HG03520 (cell line): ENCODE measurements at regions not wholly inside any gene's neighbourhood (a gene's known extent, or its start where the extent isn't known, plus 50 kb on each side); places are given as distances from the start of the nearest gene placed in this dataset.
A peak's percentile ranks its signal among the peaks of the same experiment; 100 is the strongest.

Source experiments
- ATAC-seq: cut with Tn5 transposase; IDR thresholded peaks from one replicate; pipeline ENCODE4 v1.9.1; 2021; ENCODE audit warnings: mild to moderate bottlenecking, moderate library complexity; ENCODE audit not compliant: unreplicated experiment

- no peak for ATAC-seq
Observed at GRCh38 chr11:97109078-97109477, 719.3 kb downstream of the JRKL start.

- no peak for ATAC-seq
Observed at GRCh38 chr11:97110376-97110775, 720.6 kb downstream of the JRKL start.

DNA sequence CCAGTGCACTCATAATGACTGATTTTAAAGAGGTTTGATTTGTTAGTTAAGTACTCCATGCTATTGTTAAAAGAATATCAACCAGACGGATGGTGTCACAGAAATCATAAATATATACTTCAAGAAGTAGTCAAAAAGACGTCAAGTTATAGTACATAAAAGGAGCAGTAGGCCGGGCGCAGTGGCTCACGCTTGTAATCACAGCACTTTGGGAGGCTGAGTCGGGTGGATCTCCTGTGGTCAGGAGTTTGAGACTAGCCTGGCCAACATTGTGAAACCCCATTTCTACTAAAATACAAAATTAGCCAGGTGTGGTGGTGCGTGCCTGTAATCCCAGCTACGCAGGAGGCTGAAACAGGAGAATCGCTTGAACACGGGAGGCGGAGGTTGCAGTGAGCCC, 721.7 kb downstream of the JRKL start:
- no peak for ATAC-seq

DNA sequence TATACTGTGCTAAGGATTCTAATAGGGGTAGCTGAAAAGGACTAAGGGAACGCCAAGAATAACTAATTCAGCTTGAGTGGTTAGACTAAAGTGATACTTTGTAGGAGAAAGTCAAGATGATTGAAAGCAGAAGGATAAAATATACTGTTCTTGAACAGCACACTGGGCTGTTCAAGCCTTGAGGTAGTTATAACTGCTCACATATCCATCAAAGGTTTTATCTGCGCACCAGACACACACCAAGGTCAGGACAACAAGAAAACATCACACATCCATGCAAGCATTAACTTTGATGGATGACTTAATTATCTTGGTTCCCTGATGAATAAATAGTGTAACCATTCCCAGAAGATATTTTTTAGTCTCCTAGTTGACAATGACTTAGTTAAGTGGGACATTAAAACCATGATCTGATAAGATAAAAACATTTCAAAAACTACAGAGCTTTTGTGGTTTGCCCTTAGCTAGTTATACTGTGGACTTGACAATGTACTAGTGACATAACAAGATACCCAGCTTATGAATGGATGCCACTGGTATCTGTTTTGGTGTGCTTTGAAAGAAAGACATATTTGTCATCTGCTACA, 728.9 kb downstream of the JRKL start:
- no peak for ATAC-seq

- no peak for ATAC-seq
Observed at GRCh38 chr11:97123237-97123636, 733.4 kb downstream of the JRKL start.

DNA sequence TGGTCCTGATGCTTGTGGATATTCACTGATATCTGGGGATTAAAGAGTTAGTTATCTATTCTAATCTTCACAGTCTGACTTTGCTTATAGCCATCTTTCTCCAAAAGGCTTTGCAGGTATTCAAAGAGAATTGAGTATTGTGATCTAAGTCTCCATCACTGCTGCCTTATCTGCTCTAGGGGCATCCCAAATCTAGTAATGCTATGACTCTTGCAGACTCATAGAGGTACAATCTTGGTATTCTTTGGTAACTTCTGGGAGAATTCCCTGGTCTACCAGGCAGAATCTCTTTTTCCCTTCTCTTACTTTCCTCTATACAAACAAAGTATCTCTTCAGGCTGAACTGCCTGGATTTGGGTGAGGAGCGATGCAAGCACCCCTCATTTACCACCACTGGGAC, 746.3 kb downstream of the JRKL start:
- ATAC-seq, result no peak

GRCh38 chr11:97140885-97141494, 751.2 kb downstream of the JRKL start:
- peak; percentile 53 for ATAC-seq

GRCh38 chr11:97143463-97143862, 753.6 kb downstream of the JRKL start:
- no peak for ATAC-seq

DNA sequence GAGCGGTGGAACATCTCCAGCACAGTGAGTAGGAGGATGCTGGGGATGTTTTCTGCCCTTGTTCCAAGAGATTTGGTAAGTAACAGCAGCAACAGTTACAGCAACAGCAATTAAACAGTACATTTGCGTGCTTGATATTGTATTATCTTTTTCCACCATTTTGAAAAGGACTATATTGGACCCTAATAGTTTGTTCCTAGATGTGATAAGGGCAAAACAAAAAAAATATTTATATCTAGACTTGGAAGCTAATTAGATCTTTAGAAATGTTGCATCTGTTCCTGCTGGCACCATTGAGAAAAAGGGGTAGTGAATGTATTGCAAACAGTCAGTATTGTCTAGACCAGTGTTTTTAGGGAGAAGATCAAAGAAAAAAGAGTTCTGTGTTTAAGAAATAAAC, 759.9 kb downstream of the JRKL start:
- ATAC-seq, result no peak

DNA sequence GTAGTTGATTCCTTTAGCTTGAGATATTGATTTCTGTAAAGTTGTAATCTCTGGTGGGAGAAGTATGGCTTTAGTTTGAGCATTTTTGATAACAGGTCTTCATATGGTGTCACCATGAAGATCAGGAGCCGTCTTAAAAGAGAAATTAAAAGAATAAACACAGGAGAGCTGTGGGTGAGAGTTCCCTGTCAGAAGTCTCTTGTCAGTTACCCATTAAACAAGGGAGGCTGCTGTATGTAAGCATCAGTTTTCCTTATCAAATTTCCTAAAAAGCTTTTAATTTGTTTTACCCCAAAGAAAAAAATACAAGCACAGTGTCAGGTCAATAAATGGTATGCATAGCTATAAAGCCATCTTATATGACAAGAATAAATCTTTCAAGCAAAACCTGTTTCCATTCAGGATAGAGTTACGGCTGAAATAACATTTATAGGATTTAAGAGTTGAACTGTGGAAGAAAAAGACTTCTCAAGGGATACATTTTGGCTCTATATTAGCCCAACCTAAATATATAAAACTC, 767.5 kb downstream of the JRKL start:
- ATAC-seq, result no peak

DNA sequence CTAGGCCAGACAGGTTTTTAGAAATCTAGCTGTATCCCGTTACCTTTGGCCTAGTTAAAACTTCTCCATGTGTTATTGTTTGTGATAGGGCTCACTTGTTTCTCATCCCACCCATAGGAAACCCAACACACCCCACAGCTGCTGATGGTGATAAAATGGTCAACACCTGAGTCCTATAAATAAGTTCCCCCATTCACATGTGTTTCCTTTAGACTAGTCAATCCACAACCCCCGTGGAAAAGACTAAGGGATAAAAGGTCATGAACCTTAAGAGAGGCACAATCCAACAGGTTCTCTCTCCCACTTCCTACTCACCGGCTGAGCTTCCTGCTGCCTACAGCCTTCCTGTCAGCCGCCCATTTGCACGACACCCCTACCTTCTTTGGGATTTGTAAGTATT, 768.4 kb downstream of the JRKL start:
- no peak for ATAC-seq

DNA sequence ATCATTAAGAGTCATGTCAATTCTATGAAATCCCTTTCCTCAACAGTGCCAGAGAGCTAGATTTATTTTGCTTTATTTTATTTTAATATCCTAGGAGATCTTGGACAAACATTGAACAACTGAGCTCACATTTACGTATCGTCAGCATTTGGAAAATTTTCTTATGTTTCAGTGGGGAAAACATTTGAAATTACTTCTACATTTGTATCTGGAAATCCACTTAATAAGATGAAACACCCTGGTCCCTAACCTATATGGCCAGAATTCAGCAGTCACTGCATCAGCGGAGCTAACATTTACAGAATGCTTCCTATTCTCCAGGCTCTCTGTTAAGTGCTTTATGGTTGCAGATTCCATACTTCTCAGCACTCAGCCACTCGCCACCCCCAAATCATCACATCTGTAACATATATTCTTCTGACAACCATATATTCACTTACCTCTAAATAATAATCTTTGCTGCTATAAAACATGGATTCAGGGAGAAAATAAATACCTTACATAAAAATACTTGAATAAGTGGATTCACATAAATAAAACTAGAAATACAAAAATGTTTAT, 773.9 kb downstream of the JRKL start:
- ATAC-seq, result no peak

- ATAC-seq, result no peak
Observed at GRCh38 chr11:97201743-97202612, 812.2 kb downstream of the JRKL start.

DNA sequence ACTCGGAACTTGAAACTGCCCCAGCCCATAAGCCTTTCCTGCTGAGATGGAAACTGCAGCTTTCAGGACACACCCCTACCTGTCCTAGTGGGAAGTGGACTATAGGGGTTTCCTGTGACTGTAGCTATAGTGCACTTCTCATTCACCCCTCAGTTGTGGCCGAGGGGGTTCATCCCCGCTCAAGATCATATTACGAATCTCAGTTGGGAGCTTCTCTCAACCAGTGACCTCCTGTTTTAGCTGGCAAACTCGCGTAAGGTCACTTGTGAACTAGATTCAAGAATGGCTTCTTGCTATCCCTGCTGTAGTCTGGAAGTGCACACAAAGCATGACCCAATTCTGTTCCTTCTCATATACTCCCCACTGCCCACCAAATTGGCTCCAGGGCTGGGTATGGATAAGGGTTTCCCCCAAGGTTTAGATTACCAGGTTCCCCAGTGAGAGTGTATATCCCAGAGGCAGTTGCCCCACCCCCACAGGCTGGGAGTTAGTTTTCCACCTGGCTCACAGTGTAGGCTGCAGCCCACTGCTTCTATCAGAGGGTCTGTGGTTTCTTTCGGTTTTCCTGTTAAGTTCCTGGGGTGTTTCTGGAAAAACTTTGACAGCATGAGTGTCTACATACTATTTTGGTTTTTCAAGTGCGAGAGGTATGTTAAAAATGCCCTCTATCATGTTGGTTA, 812.9 kb downstream of the JRKL start:
- no peak for ATAC-seq

- ATAC-seq, result no peak
Observed at GRCh38 chr11:97218011-97218410, 828.2 kb downstream of the JRKL start.

- no peak for ATAC-seq
Observed at GRCh38 chr11:97223647-97224046, 833.8 kb downstream of the JRKL start.

- no peak for ATAC-seq
Observed at GRCh38 chr11:97224396-97224795, 834.6 kb downstream of the JRKL start.

- ATAC-seq, result no peak
Observed at GRCh38 chr11:97225794-97226193, 836.0 kb downstream of the JRKL start.

DNA sequence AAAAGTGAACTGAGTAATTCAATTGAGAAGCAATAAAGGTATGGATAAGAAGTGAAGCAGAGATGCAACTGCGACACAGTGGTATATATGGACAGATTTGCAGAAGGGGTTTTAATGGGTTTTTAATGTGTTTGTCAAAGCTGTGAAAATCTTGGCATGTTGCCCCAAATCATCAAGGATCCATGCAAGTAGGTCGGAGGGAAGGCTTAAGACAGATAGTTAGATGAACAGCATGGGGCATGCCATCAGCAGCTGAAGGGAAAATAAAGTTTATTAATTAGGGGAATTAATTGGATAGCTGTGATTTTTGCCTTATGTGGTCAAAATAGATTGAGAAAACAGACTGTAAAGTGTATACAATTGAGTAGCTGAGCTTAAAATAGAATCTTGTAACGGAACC, 840.1 kb downstream of the JRKL start:
- ATAC-seq, result no peak

DNA sequence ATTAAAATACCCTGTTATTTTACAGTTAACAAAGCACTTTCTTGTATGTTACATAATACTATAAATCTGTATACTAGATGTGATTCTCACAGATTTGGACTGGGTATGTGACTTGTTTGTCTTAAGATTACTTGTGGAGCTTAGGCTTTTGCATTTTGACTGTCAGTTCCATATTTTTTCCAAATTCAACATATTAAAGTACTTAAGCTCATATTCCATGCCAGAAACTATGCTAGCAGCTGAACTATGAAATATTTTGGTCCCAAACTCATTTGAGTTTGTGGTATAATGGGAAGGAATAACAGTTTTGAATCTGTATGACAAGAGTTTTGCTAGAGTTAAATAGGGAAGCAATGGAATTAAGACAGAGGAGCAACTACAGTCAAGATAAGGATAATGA, 841.4 kb downstream of the JRKL start:
- ATAC-seq, result no peak

- no peak for ATAC-seq
Observed at GRCh38 chr11:97234016-97234415, 844.2 kb downstream of the JRKL start.
